ENCODE measurements at regions not wholly inside any gene's neighbourhood (a gene's known extent, or its start where the extent isn't known, plus 50 kb on each side); places are given as distances from the start of the nearest gene placed in this dataset.
A peak's percentile ranks its signal among the peaks of the same experiment; 100 is the strongest.

GRCh38 chr11:19557720-19558140 is 154.9 kb upstream of the NAV2 start:
- no peaks in the 10 kb centered on the region for H3K9me3 ChIP-seq
- peaks cover 0 to 16% of the 10 kb centered on the region in 2 experiments for H3K27me3 ChIP-seq (replicated peaks in 1 of 2; ENCODE audit: control insufficient read depth in 2 of 2, extremely low read depth in 1 of 2, insufficient read depth in 2 of 2, low read length in 1 of 2)
- peak in 1 of 4 experiments; percentile 60 for ATAC-seq (replicated peaks in 1 of 4)
- no peak overlapping the region for H3K27ac ChIP-seq (ENCODE audit: low read length)
- POLR2A ChIA-PET = no interaction called here
- no peaks in the 10 kb centered on the region for H3K4me1 ChIP-seq (ENCODE audit: control insufficient read depth in 1 of 2, extremely low read depth in 1 of 2, insufficient read depth in 2 of 2, low read length in 2 of 2)
- CTCF ChIA-PET = interaction anchor here in 1 of 2 donors (0.7 to 1.9 kb wide), 3 partner anchors 15 to 184 kb away, joined by 3 to 5 read pairs (median 4); no protein-coding TSS in a partner anchor
- H3K36me3 ChIP-seq (ENCODE audit: control insufficient read depth in 2 of 2, extremely low read depth in 1 of 2, insufficient read depth in 1 of 2, low read length in 1 of 2) = no peaks in the 10 kb centered on the region
- peaks cover 13 to 17% of the 10 kb centered on the region in 2 donors for H3K27me3 Mint-ChIP-seq
- no peaks in the 10 kb centered on the region for H3K9me3 Mint-ChIP-seq
- no peak overlapping the region for H3K27ac Mint-ChIP-seq
- peak in 33 of 35 experiments; percentile 4 to 70 (median 47) for DNase-seq
- no peak overlapping the region for H3K4me3 Mint-ChIP-seq
- H3K4me1 Mint-ChIP-seq = peaks cover 0 to 4% (median 2%) of the 10 kb centered on the region in 3 donors
- WGBS (ENCODE audit: insufficient coverage) = 8% methylated on average over 4 of the region's 7 CpGs
- H3K36me3 Mint-ChIP-seq = no peaks in the 10 kb centered on the region
- no peak overlapping the region for H3K4me3 ChIP-seq (ENCODE audit: control insufficient read depth in 1 of 2, extremely low read depth in 1 of 2, low read length in 1 of 2)

GRCh38 chr11:19557185-19557584 is 155.5 kb upstream of the NAV2 start:
- Histone ChIP-seq H3K27ac (ENCODE audit: low read length) (no peak overlapping the region), H3K4me1 (ENCODE audit: control insufficient read depth in 1 of 2, extremely low read depth in 1 of 2, insufficient read depth in 2 of 2, low read length in 2 of 2) (no peaks in the 10 kb centered on the region), H3K9me3 (no peaks in the 10 kb centered on the region), H3K27me3 (replicated peaks in 1 of 2; ENCODE audit: control insufficient read depth in 2 of 2, extremely low read depth in 1 of 2, insufficient read depth in 2 of 2, low read length in 1 of 2) (peaks cover 0 to 16% of the 10 kb centered on the region in 2 experiments), H3K36me3 (ENCODE audit: control insufficient read depth in 2 of 2, extremely low read depth in 1 of 2, insufficient read depth in 1 of 2, low read length in 1 of 2) (no peaks in the 10 kb centered on the region), H3K4me3 (ENCODE audit: control insufficient read depth in 1 of 2, extremely low read depth in 1 of 2, low read length in 1 of 2) (no peak overlapping the region)
- no peak overlapping the region for H3K4me3 Mint-ChIP-seq
- ATAC-seq (replicated peaks in 1 of 4) = no peak
- no peaks in the 10 kb centered on the region for H3K9me3 Mint-ChIP-seq
- POLR2A ChIA-PET = no interaction called here
- H3K27me3 Mint-ChIP-seq = peaks cover 12 to 17% of the 10 kb centered on the region in 2 donors
- CTCF ChIA-PET = interaction anchor here in 1 of 2 donors (0.7 to 1.9 kb wide), 3 partner anchors 14 to 185 kb away, joined by 3 to 5 read pairs (median 4); no protein-coding TSS in a partner anchor
- H3K36me3 Mint-ChIP-seq = no peaks in the 10 kb centered on the region
- H3K27ac Mint-ChIP-seq = no peak overlapping the region
- no peak for DNase-seq
- peaks cover 0 to 4% (median 2%) of the 10 kb centered on the region in 3 donors for H3K4me1 Mint-ChIP-seq
- WGBS (ENCODE audit: insufficient coverage) = 47% methylated on average over 2 of the region's 6 CpGs

- ATAC-seq (replicated peaks in 1 of 4) (no peak), DNase-seq (no peak)
- CTCF ChIA-PET = interaction anchor here (0.5 to 2.2 kb wide), 4 partner anchors 8 to 479 kb away, joined by 3 to 9 read pairs (median 4); no protein-coding TSS in a partner anchor
- H3K27me3 ChIP-seq (replicated peaks in 1 of 2; ENCODE audit: control insufficient read depth in 2 of 2, extremely low read depth in 1 of 2, insufficient read depth in 2 of 2, low read length in 1 of 2) = peaks cover 0 to 18% of the 10 kb centered on the region in 2 experiments
- no peaks in the 10 kb centered on the region for H3K4me1 ChIP-seq (ENCODE audit: control insufficient read depth in 1 of 2, extremely low read depth in 1 of 2, insufficient read depth in 2 of 2, low read length in 2 of 2)
- H3K36me3 ChIP-seq (ENCODE audit: control insufficient read depth in 2 of 2, extremely low read depth in 1 of 2, insufficient read depth in 1 of 2, low read length in 1 of 2) = no peaks in the 10 kb centered on the region
- 43% methylated on average over 1 of the region's 3 CpGs for WGBS (ENCODE audit: insufficient coverage)
- no peak overlapping the region for H3K4me3 ChIP-seq (ENCODE audit: control insufficient read depth in 1 of 2, extremely low read depth in 1 of 2, low read length in 1 of 2)
- no peaks in the 10 kb centered on the region for H3K36me3 Mint-ChIP-seq
- H3K27ac ChIP-seq (ENCODE audit: low read length) = no peak overlapping the region
- H3K9me3 Mint-ChIP-seq = no peaks in the 10 kb centered on the region
- POLR2A ChIA-PET = no interaction called here
- peaks cover 0 to 4% (median 2%) of the 10 kb centered on the region in 3 donors for H3K4me1 Mint-ChIP-seq
- H3K27ac Mint-ChIP-seq = no peak overlapping the region
- H3K4me3 Mint-ChIP-seq = no peak overlapping the region
- no peaks in the 10 kb centered on the region for H3K9me3 ChIP-seq
- H3K27me3 Mint-ChIP-seq = peaks cover 12 to 16% of the 10 kb centered on the region in 2 donors
These were observed 157.4 kb upstream of the NAV2 start for GRCh38 chr11:19555266-19555665.

DNA sequence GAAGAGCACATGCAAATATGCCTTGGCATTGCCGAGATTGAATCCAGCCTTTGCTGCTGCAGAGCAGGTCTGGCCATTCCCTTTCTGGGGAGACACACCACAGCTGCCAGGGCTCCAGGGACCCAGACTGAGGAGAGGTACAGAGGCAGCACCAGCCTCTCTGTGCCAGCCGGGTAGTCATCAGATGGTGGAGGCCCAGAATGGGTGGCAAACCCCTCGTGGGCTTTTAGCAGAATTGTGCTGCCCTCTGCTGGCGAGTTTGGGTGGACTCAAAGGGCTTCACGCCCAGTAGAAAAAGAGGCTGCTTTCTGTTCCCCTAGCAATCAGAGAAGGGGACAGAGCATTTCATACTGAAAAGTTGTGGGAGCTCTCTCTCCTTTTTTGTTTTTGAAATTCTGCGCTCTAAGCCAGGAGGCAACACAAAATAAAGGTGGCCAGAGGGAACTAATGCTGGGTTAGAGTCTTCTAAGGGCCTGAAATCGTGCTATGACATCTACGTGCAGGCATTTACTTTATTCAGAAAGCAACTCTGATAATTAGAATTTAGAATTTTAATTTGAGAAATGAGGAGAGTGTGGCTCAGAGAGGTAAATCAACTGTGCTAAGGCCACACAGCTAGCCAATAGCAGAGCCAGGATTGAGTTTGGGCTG is 158.8 kb upstream of the NAV2 start:
- no peaks in the 10 kb centered on the region for H3K9me3 ChIP-seq
- Mint-ChIP-seq H3K9me3 (no peaks in the 10 kb centered on the region), H3K4me3 (no peak overlapping the region), H3K36me3 (no peaks in the 10 kb centered on the region), H3K4me1 (peaks cover 0 to 4% (median 2%) of the 10 kb centered on the region in 3 donors), H3K27me3 (peaks cover 11 to 13% of the 10 kb centered on the region in 2 donors), H3K27ac (no peak overlapping the region)
- POLR2A ChIA-PET = no interaction called here
- ATAC-seq (replicated peaks in 1 of 4) (peak in 2 of 4 experiments; percentile 36 to 51), DNase-seq (peak in 34 of 35 experiments; percentile 9 to 76 (median 53))
- no peaks in the 10 kb centered on the region for H3K4me1 ChIP-seq (ENCODE audit: control insufficient read depth in 1 of 2, extremely low read depth in 1 of 2, insufficient read depth in 2 of 2, low read length in 2 of 2)
- WGBS (ENCODE audit: insufficient coverage) = 34% methylated on average over 6 of the region's 8 CpGs
- no peak overlapping the region for H3K4me3 ChIP-seq (ENCODE audit: control insufficient read depth in 1 of 2, extremely low read depth in 1 of 2, low read length in 1 of 2)
- H3K27me3 ChIP-seq (replicated peaks in 1 of 2; ENCODE audit: control insufficient read depth in 2 of 2, extremely low read depth in 1 of 2, insufficient read depth in 2 of 2, low read length in 1 of 2) = peaks cover 0 to 22% of the 10 kb centered on the region in 2 experiments
- no peaks in the 10 kb centered on the region for H3K36me3 ChIP-seq (ENCODE audit: control insufficient read depth in 2 of 2, extremely low read depth in 1 of 2, insufficient read depth in 1 of 2, low read length in 1 of 2)
- CTCF ChIA-PET = interaction anchor here (0.6 to 2.2 kb wide), 11 partner anchors 9 to 483 kb away, joined by 3 to 9 read pairs (median 4); no protein-coding TSS in a partner anchor
- no peak overlapping the region for H3K27ac ChIP-seq (ENCODE audit: low read length)

DNA sequence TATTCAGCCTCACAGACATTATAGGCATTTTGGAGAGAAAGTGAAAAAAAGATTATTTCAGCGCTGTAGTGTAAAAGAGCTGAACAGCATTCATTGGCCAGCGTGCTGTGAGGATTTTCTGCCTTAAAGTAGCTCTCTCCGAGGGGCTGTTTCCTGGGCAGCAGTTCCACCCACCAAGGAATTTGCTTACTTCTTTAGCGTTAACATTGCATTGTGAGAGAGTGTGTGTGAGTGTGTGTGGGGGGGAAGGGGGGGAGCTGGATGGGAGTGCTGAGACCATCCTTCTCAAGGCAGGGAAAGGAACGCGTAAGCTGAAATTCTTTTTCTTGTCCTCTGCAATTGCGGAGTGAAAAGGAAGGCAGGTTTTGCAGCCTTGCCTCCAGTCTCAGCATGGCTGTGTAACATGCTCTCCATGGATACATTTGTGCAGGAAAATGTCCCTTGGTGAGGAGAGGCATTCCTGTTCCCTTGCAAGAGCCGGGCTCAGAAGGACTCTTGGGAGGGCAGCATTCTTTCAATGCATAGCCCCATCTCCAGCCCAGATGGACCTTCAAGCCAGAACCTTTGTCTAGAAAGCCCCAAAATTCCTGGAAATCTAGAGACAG is 159.9 kb upstream of the NAV2 start:
- Mint-ChIP-seq H3K4me3 (no peak overlapping the region), H3K4me1 (peaks cover 0 to 3% (median 1%) of the 10 kb centered on the region in 3 donors), H3K27ac (no peak overlapping the region), H3K27me3 (peaks cover 9 to 12% of the 10 kb centered on the region in 2 donors), H3K36me3 (no peaks in the 10 kb centered on the region), H3K9me3 (no peaks in the 10 kb centered on the region)
- ChIA-PET POLR2A (no interaction called here), CTCF (interaction anchor here (0.6 to 1.6 kb wide), 7 partner anchors 11 to 1447 kb away, joined by 3 to 6 read pairs (median 3); partner anchors contain the start of gene SAAL1 (in 1 of the 2))
- 78% methylated on average over 4 of the region's 8 CpGs for WGBS (ENCODE audit: insufficient coverage)
- H3K4me3 ChIP-seq (ENCODE audit: control insufficient read depth in 1 of 2, extremely low read depth in 1 of 2, low read length in 1 of 2) = no peak overlapping the region
- H3K27me3 ChIP-seq (replicated peaks in 1 of 2; ENCODE audit: control insufficient read depth in 2 of 2, extremely low read depth in 1 of 2, insufficient read depth in 2 of 2, low read length in 1 of 2) = peaks cover 0 to 15% of the 10 kb centered on the region in 2 experiments
- no peaks in the 10 kb centered on the region for H3K9me3 ChIP-seq
- DNase-seq (no peak), ATAC-seq (replicated peaks in 1 of 4) (no peak)
- no peaks in the 10 kb centered on the region for H3K4me1 ChIP-seq (ENCODE audit: control insufficient read depth in 1 of 2, extremely low read depth in 1 of 2, insufficient read depth in 2 of 2, low read length in 2 of 2)
- H3K36me3 ChIP-seq (ENCODE audit: control insufficient read depth in 2 of 2, extremely low read depth in 1 of 2, insufficient read depth in 1 of 2, low read length in 1 of 2) = no peaks in the 10 kb centered on the region
- H3K27ac ChIP-seq (ENCODE audit: low read length) = no peak overlapping the region

DNA sequence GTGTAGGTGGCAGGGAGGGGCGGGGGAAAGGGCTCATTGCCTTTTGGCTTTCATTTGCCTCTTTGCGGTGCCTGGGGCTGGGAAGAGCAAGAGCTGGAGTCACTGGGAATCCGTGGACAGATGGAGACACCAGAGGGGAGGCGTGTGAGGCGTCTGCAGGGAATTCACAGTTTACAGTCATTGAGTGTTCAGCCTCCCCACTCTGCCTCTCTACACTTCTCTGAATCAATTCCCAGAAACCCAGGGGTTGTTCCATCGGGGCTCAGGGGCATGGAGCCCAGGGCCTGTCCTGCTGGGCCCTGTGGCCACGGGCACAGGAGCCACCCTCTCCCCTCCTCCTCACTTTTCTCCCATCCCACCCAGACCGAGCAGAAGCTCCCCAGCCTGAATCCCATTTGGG is 160.5 kb upstream of the NAV2 start:
- no peaks in the 10 kb centered on the region for H3K4me1 Mint-ChIP-seq
- H3K36me3 ChIP-seq (ENCODE audit: control insufficient read depth in 2 of 2, extremely low read depth in 1 of 2, insufficient read depth in 1 of 2, low read length in 1 of 2) = no peaks in the 10 kb centered on the region
- CTCF ChIA-PET = interaction anchor here (0.6 to 1.1 kb wide), 7 partner anchors 12 to 1446 kb away, joined by 3 to 6 read pairs (median 3); partner anchors contain the start of gene SAAL1 (in 1 of the 2)
- H3K4me3 ChIP-seq (ENCODE audit: control insufficient read depth in 1 of 2, extremely low read depth in 1 of 2, low read length in 1 of 2) = no peak overlapping the region
- no peak for ATAC-seq (replicated peaks in 1 of 4)
- POLR2A ChIA-PET = no interaction called here
- 69% methylated on average over 5 of the region's 8 CpGs for WGBS (ENCODE audit: insufficient coverage)
- peaks cover 7 to 9% of the 10 kb centered on the region in 2 donors for H3K27me3 Mint-ChIP-seq
- H3K4me1 ChIP-seq (ENCODE audit: control insufficient read depth in 1 of 2, extremely low read depth in 1 of 2, insufficient read depth in 2 of 2, low read length in 2 of 2) = no peaks in the 10 kb centered on the region
- no peaks in the 10 kb centered on the region for H3K9me3 ChIP-seq
- H3K27ac ChIP-seq (ENCODE audit: low read length) = no peak overlapping the region
- no peaks in the 10 kb centered on the region for H3K9me3 Mint-ChIP-seq
- no peak overlapping the region for H3K4me3 Mint-ChIP-seq
- peaks cover 0 to 11% of the 10 kb centered on the region in 2 experiments for H3K27me3 ChIP-seq (replicated peaks in 1 of 2; ENCODE audit: control insufficient read depth in 2 of 2, extremely low read depth in 1 of 2, insufficient read depth in 2 of 2, low read length in 1 of 2)
- no peaks in the 10 kb centered on the region for H3K36me3 Mint-ChIP-seq
- no peak for DNase-seq
- no peak overlapping the region for H3K27ac Mint-ChIP-seq
